ENCODE measurements at regions not wholly inside any gene's neighbourhood (a gene's known extent, or its start where the extent isn't known, plus 50 kb on each side); places are given as distances from the start of the nearest gene placed in this dataset.

- TF ChIP-seq, protein P1, sequence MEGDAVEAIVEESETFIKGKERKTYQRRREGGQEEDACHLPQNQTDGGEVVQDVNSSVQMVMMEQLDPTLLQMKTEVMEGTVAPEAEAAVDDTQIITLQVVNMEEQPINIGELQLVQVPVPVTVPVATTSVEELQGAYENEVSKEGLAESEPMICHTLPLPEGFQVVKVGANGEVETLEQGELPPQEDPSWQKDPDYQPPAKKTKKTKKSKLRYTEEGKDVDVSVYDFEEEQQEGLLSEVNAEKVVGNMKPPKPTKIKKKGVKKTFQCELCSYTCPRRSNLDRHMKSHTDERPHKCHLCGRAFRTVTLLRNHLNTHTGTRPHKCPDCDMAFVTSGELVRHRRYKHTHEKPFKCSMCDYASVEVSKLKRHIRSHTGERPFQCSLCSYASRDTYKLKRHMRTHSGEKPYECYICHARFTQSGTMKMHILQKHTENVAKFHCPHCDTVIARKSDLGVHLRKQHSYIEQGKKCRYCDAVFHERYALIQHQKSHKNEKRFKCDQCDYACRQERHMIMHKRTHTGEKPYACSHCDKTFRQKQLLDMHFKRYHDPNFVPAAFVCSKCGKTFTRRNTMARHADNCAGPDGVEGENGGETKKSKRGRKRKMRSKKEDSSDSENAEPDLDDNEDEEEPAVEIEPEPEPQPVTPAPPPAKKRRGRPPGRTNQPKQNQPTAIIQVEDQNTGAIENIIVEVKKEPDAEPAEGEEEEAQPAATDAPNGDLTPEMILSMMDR (IDR thresholded peaks at IDR 0.05; ENCODE audit: low read length) = no peak
- TF ChIP-seq EZH2 (optimal IDR thresholded peaks at IDR 0.05; ENCODE audit: low read depth, low read length) (no peak), EZH2phosphoT487 (IDR thresholded peaks at IDR 0.05; ENCODE audit: low read length) (no peak)
Observed at GRCh38 chrX:129108936-129109335, 414.4 kb downstream of the SMARCA1 start.
